B cell (primary cell): ENCODE measurements at regions not wholly inside any gene's neighbourhood (a gene's known extent, or its start where the extent isn't known, plus 50 kb on each side); places are given as distances from the start of the nearest gene placed in this dataset.
"Not testable (repeated sequence)": the region's sequence is repeated elsewhere in the genome, so short reads cannot be mapped to it uniquely, and the experiment has no call there.

Source experiments
- ATAC-seq: fragments of 200-7000 bp; cut with Tn5 transposase; one replicate; pipeline ENCODE4 v1.10.0; 2021; ENCODE audit warnings: low read depth, mild to moderate bottlenecking, moderate number of reproducible peaks, moderate library complexity
- CTCF ChIA-PET: fragments of 350-600 bp; sonication (Branson Sonifier 250); formaldehyde crosslinking; loops from one replicate; lab custom pipeline; 2021; ENCODE audit warnings: antibody characterized with exemption, inconsistent platforms; lab: Charles Lee
- POLR2A ChIA-PET: fragments of 350-600 bp; sonication (Branson Sonifier 250); formaldehyde crosslinking; loops from one replicate; lab custom pipeline; 2021; ENCODE audit warnings: antibody characterized with exemption; lab: Charles Lee
- DNase-seq: peaks from one replicate; pipeline ENCODE4 v3.0.0; 2013
- H2AFZ ChIP-seq: 2 replicates; pipeline ENCODE4 v1.6.1; 2012; ENCODE audit warnings: mild to moderate bottlenecking, low read depth, low read length; ENCODE audit not compliant: insufficient read depth, poor library complexity, severe bottlenecking
- H3K27ac ChIP-seq, 2 donors: 1 replicate in 1 of 2; 2 replicates in 1 of 2; pipeline ENCODE4 v1.5.1; 2012 to 2013; ENCODE audit warnings: low read length in 2 of 2, mild to moderate bottlenecking in 2 of 2, moderate library complexity in 1 of 2
- H3K27me3 ChIP-seq, 4 experiments: fragments of 200-600 bp in 1 of 4; sonication (generic) in 1 of 4; replicated peaks in 1 of 4; 1 replicate in 2 of 4; 2 replicates in 2 of 4; pipeline versions ENCODE4 v1.6.1 to v1.7.0; 2013 to 2016; ENCODE audit warnings: low read length in 3 of 4, mild to moderate bottlenecking in 2 of 4, mixed read lengths in 1 of 4, moderate library complexity in 1 of 4; ENCODE audit not compliant: insufficient read depth in 4 of 4, control insufficient read depth in 3 of 4; ENCODE audit errors: control extremely low read depth in 1 of 4
- H3K36me3 ChIP-seq, 2 experiments: replicated peaks in 1 of 2; 1 replicate in 1 of 2; 2 replicates in 1 of 2; pipeline versions ENCODE4 v1.6.1 to v1.7.1; 2013; ENCODE audit warnings: low read length in 1 of 2; ENCODE audit not compliant: insufficient read depth in 2 of 2, control insufficient read depth in 1 of 2; ENCODE audit errors: control extremely low read depth in 1 of 2, extremely low read depth in 1 of 2
- H3K4me1 ChIP-seq, 2 donors: fragments of 200-600 bp in 1 of 2; sonication (generic) in 1 of 2; 1 replicate in 1 of 2; 2 replicates in 1 of 2; pipeline versions ENCODE4 v1.5.1 to v1.6.1; 2013 to 2017; ENCODE audit warnings: low read length in 2 of 2; ENCODE audit not compliant: control insufficient read depth in 2 of 2, insufficient read depth in 2 of 2
- H3K4me2 ChIP-seq: replicated peaks from 2 replicates; pipeline ENCODE3; 2012; ENCODE audit warnings: mild to moderate bottlenecking, low read depth, low read length; ENCODE audit not compliant: poor library complexity, severe bottlenecking
- H3K4me3 ChIP-seq, 5 experiments: fragments of 200-600 bp in 1 of 5; sonication (generic) in 1 of 5; 1 replicate in 3 of 5; 2 replicates in 2 of 5; pipeline versions ENCODE4 v1.5.1 to v1.7.0; 2011 to 2016; ENCODE audit warnings: low read length in 4 of 5, mild to moderate bottlenecking in 4 of 5, low read depth in 2 of 5, control low read depth in 1 of 5, moderate library complexity in 1 of 5; ENCODE audit not compliant: insufficient read depth in 1 of 5; ENCODE audit errors: control extremely low read depth in 1 of 5, extremely low read depth in 1 of 5
- H3K79me2 ChIP-seq: fragments of 200-600 bp; sonication (generic); one replicate; pipeline ENCODE4 v1.6.0; 2016; ENCODE audit warnings: low read length; ENCODE audit not compliant: control insufficient read depth, insufficient read depth
- H3K9ac ChIP-seq: fragments of 200-600 bp; sonication (generic); 2 replicates; pipeline ENCODE4 v1.6.1; 2017; ENCODE audit warnings: mild to moderate bottlenecking, low read length, moderate library complexity
- H3K9me3 ChIP-seq, 3 donors: one replicate each; pipeline versions ENCODE4 v1.6.1 to v1.7.1; 2013; ENCODE audit warnings: low read length in 2 of 3; ENCODE audit not compliant: control insufficient read depth in 2 of 3, insufficient read depth in 1 of 3; ENCODE audit errors: control extremely low read depth in 1 of 3
- H4K20me1 ChIP-seq: 2 replicates; pipeline ENCODE4 v1.6.0; 2012; ENCODE audit warnings: mild to moderate bottlenecking, low read length; ENCODE audit not compliant: insufficient read depth, control insufficient read depth, poor library complexity, severe bottlenecking
- H3K27ac Mint-ChIP-seq: one replicate; pipeline ENCODE4 v1.8.0; 2021; ENCODE audit warnings: mixed read lengths
- H3K27me3 Mint-ChIP-seq: one replicate; pipeline ENCODE4 v1.8.0; 2021; ENCODE audit warnings: mixed read lengths
- H3K4me1 Mint-ChIP-seq: one replicate; pipeline ENCODE4 v1.8.0; 2021; ENCODE audit warnings: mixed read lengths
- H3K4me3 Mint-ChIP-seq: one replicate; pipeline ENCODE4 v1.8.0; 2021; ENCODE audit warnings: mixed read lengths
- H3K9me3 Mint-ChIP-seq: one replicate; pipeline ENCODE4 v1.8.0; 2022; ENCODE audit warnings: mixed read lengths; ENCODE audit not compliant: insufficient read depth
- EZH2 ChIP-seq: IDR thresholded peaks from 2 replicates; pipeline ENCODE4 v1.6.1; 2012; ENCODE audit warnings: borderline replicate concordance, low read depth, mild to moderate bottlenecking, moderate library complexity, low read length; ENCODE audit not compliant: insufficient read depth, poor library complexity, severe bottlenecking
- WGBS: methylation state at CpG from one replicate; pipeline ENCODE4 v1.1.5; 2013; ENCODE audit warnings: missing lambda C conversion rate; ENCODE audit not compliant: insufficient coverage; 5-methylcytosine and 5-hydroxymethylcytosine counted together
- intact Hi-C: fragments of 100-400 bp; cut with micrococcal nuclease; formaldehyde crosslinking; loops from one replicate; pipeline ENCODE4 v1.10.0; 2022
- TF ChIP-seq, protein P1 (sequence below): fragments of 200-600 bp; IDR thresholded peaks from one replicate; pipeline ENCODE4 v1.8.0; 2022; ENCODE audit warnings: antibody characterized with exemption, mild to moderate bottlenecking

DNA sequence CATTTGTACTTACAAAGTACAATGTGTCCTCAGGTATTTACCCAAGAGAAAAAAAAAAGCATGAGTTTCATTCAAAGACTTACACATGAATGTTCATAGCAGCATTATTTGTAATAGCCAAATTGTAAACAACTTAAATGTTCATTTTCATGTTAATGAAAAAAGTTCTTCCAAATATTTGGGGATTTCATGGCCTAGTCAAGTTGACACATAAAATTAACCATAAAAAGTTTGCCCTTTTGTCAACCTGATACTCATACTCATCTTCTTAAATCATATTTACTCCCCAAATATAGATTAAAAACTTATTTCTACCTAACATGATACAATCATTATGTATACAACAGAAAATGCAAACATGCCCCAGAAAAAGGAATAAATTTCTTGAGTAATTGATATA, 112.5 kb upstream of the EMCN start:
- H4K20me1 ChIP-seq, result no peaks in the 10 kb centered on the region
- H3K27ac Mint-ChIP-seq, result no peak overlapping the region
- ChIA-PET CTCF (no interaction called here), POLR2A (no interaction called here)
- no peak for ATAC-seq
- intact Hi-C loops, result no loop called here
- no peak overlapping the region for H2AFZ ChIP-seq
- DNase-seq, result no peak
- no peak overlapping the region for H3K27ac ChIP-seq
- no peaks in the 10 kb centered on the region for H3K79me2 ChIP-seq
- H3K36me3 ChIP-seq, result no peaks in the 10 kb centered on the region
- no peaks in the 10 kb centered on the region for H3K4me1 ChIP-seq
- H3K27me3 Mint-ChIP-seq, result peaks cover 6% of the 10 kb centered on the region
- H3K4me2 ChIP-seq, result no peak overlapping the region
- no peaks in the 10 kb centered on the region for H3K4me1 Mint-ChIP-seq
- H3K9me3 Mint-ChIP-seq, result peaks cover 7% of the 10 kb centered on the region
- H3K4me3 Mint-ChIP-seq, result no peak overlapping the region
- no peak overlapping the region for H3K9ac ChIP-seq
- no peaks in the 10 kb centered on the region for H3K27me3 ChIP-seq
- TF ChIP-seq, protein P1, sequence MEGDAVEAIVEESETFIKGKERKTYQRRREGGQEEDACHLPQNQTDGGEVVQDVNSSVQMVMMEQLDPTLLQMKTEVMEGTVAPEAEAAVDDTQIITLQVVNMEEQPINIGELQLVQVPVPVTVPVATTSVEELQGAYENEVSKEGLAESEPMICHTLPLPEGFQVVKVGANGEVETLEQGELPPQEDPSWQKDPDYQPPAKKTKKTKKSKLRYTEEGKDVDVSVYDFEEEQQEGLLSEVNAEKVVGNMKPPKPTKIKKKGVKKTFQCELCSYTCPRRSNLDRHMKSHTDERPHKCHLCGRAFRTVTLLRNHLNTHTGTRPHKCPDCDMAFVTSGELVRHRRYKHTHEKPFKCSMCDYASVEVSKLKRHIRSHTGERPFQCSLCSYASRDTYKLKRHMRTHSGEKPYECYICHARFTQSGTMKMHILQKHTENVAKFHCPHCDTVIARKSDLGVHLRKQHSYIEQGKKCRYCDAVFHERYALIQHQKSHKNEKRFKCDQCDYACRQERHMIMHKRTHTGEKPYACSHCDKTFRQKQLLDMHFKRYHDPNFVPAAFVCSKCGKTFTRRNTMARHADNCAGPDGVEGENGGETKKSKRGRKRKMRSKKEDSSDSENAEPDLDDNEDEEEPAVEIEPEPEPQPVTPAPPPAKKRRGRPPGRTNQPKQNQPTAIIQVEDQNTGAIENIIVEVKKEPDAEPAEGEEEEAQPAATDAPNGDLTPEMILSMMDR, result no peak
- no peak for TF ChIP-seq EZH2
- no peak overlapping the region for H3K4me3 ChIP-seq
- H3K9me3 ChIP-seq, result peaks cover 0 to 8% (median 0%) of the 10 kb centered on the region in 3 donors

DNA sequence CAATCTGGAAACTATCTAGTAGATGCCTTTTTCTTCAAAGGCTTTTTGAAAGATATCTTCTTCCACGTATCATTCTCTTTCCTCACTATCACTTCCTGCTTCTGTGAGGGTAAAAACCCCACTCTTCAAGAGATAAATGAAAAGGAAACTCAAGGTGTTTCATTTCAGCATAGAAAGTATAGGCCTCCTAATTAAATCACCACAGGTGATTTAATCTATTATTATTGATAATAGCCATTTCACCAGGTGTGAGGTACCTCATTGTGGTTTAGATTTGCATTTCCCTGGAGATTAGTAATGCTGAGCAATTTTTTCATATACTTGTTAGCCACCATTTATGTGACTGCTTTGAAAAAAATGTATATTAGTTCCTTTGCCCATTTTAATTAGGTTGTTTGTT, 92.0 kb upstream of the EMCN start:
- no CpG with 5 or more reads among the region's 1 CpG for WGBS
- Mint-ChIP-seq H3K4me3 (no peak overlapping the region), H3K27me3 (no peaks in the 10 kb centered on the region), H3K27ac (no peak overlapping the region), H3K4me1 (no peaks in the 10 kb centered on the region), H3K9me3 (no peaks in the 10 kb centered on the region)
- H3K9me3 ChIP-seq, result no peaks in the 10 kb centered on the region
- H3K27ac ChIP-seq, result no peak overlapping the region
- no peaks in the 10 kb centered on the region for H3K4me1 ChIP-seq
- intact Hi-C loops, result no loop called here
- TF ChIP-seq, protein P1, result no peak
- TF ChIP-seq EZH2, result no peak
- ChIA-PET CTCF (no interaction called here), POLR2A (no interaction called here)
- no peak overlapping the region for H3K4me3 ChIP-seq
- H3K36me3 ChIP-seq, result no peaks in the 10 kb centered on the region
- H2AFZ ChIP-seq, result no peak overlapping the region
- H3K9ac ChIP-seq, result no peak overlapping the region
- H3K79me2 ChIP-seq, result no peaks in the 10 kb centered on the region
- no peak for DNase-seq
- no peak overlapping the region for H3K4me2 ChIP-seq
- H4K20me1 ChIP-seq, result no peaks in the 10 kb centered on the region
- ATAC-seq, result no peak
- no peaks in the 10 kb centered on the region for H3K27me3 ChIP-seq

DNA sequence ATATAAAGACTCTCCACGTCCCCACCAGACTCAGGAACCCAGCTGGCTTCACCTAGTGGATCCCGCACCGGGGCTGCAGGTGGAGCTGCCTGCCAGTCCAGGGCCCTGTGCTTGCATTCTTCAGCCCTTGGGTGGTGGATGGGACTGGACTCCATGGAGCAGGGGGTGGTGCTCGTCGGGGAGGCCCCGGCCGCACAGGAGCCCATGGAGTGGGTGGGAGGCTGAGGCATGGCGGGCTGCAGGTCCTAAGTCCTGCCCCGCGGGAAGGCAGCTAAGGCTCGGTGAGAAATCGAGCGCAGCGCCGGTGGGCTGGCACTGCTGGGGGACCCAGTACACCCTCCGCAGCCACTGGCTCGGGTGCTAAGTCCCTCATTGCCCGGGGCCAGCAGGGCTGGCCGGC, 90.8 kb upstream of the EMCN start:
- H3K27ac ChIP-seq, H3K4me1 ChIP-seq, H3K9me3 Mint-ChIP-seq, POLR2A ChIA-PET, H3K27ac Mint-ChIP-seq, H3K4me3 ChIP-seq, H3K4me1 Mint-ChIP-seq, H3K9me3 ChIP-seq, H3K27me3 Mint-ChIP-seq, H3K79me2 ChIP-seq, H2AFZ ChIP-seq, H3K36me3 ChIP-seq, H3K27me3 ChIP-seq, intact Hi-C loops, ATAC-seq, DNase-seq, CTCF ChIA-PET, H3K4me2 ChIP-seq, H3K9ac ChIP-seq, H4K20me1 ChIP-seq, H3K4me3 Mint-ChIP-seq: not testable (repeated sequence)
- WGBS, result 85% methylated on average over 7 of the region's 19 CpGs
